Activated B cell treated with CpG ODN at 0.5 μM for 24 hours (primary cell): ENCODE measurements at regions not wholly inside any gene's neighbourhood (a gene's known extent, or its start where the extent isn't known, plus 50 kb on each side); places are given as distances from the start of the nearest gene placed in this dataset.

Source experiments
- ATAC-seq: fragments of 200-7000 bp; cut with Tn5 transposase; one replicate; pipeline ENCODE4 v1.10.0; 2021; ENCODE audit warnings: low read depth, mild to moderate bottlenecking, moderate library complexity
- CTCF ChIA-PET: fragments of 350-600 bp; sonication (Branson Sonifier 250); formaldehyde crosslinking; loops from one replicate; lab custom pipeline; 2021; ENCODE audit warnings: antibody characterized with exemption; lab: Charles Lee
- POLR2A ChIA-PET: fragments of 350-600 bp; sonication (Branson Sonifier 250); formaldehyde crosslinking; loops from one replicate; lab custom pipeline; 2021; ENCODE audit warnings: antibody characterized with exemption; lab: Charles Lee
- DNase-seq: peaks from one replicate; pipeline ENCODE4 v3.0.0; 2022
- H3K27ac Mint-ChIP-seq: one replicate; pipeline ENCODE4 v1.8.0; 2020; ENCODE audit warnings: mixed read lengths
- H3K27me3 Mint-ChIP-seq: one replicate; pipeline ENCODE4 v1.8.0; 2021; ENCODE audit warnings: mixed read lengths
- H3K36me3 Mint-ChIP-seq: one replicate; pipeline ENCODE4 v1.8.0; 2021; ENCODE audit warnings: low read depth, mixed read lengths
- H3K4me1 Mint-ChIP-seq: one replicate; pipeline ENCODE4 v1.8.0; 2021; ENCODE audit warnings: mixed read lengths
- H3K4me3 Mint-ChIP-seq: one replicate; pipeline ENCODE4 v1.8.0; 2020; ENCODE audit warnings: mild to moderate bottlenecking, mixed read lengths
- H3K9me3 Mint-ChIP-seq: one replicate; pipeline ENCODE4 v1.8.0; 2020; ENCODE audit warnings: mixed read lengths
- CTCF ChIP-seq: fragments of 200-600 bp; IDR thresholded peaks from one replicate; pipeline ENCODE4 v1.8.0; 2022; ENCODE audit warnings: antibody characterized with exemption, mild to moderate bottlenecking
- intact Hi-C: fragments of 100-400 bp; cut with micrococcal nuclease; formaldehyde crosslinking; loops from one replicate; pipeline ENCODE4 v1.15.1; 2024

GRCh38 chr18:26757263-26758019, 108.1 kb downstream of the AQP4 start:
- ChIA-PET CTCF (no interaction called here), POLR2A (no interaction called here)
- ATAC-seq (no peak), DNase-seq (no peak)
- Mint-ChIP-seq H3K4me3 (no peak overlapping the region), H3K9me3 (no peaks in the 10 kb centered on the region), H3K36me3 (no peaks in the 10 kb centered on the region), H3K27me3 (no peaks in the 10 kb centered on the region), H3K4me1 (peaks cover 6% of the 10 kb centered on the region), H3K27ac (no peak overlapping the region)
- TF ChIP-seq CTCF, result no peak
- intact Hi-C loops, result no loop called here

- TF ChIP-seq CTCF, result no peak
- ATAC-seq (no peak), DNase-seq (no peak)
- no peaks in the 10 kb centered on the region for H3K36me3 Mint-ChIP-seq
- no peak overlapping the region for H3K27ac Mint-ChIP-seq
- intact Hi-C loops, result no loop called here
- H3K4me3 Mint-ChIP-seq, result no peak overlapping the region
- H3K9me3 Mint-ChIP-seq, result no peaks in the 10 kb centered on the region
- CTCF ChIA-PET, result no interaction called here
- peaks cover 14% of the 10 kb centered on the region for H3K4me1 Mint-ChIP-seq
- POLR2A ChIA-PET, result no interaction called here
- H3K27me3 Mint-ChIP-seq, result no peaks in the 10 kb centered on the region
These were observed 109.0 kb downstream of the AQP4 start for GRCh38 chr18:26756556-26756955.

- ChIA-PET POLR2A (no interaction called here), CTCF (no interaction called here)
- DNase-seq (no peak), ATAC-seq (no peak)
- Mint-ChIP-seq H3K9me3 (no peaks in the 10 kb centered on the region), H3K27me3 (peaks cover 10% of the 10 kb centered on the region), H3K4me1 (peaks cover 4% of the 10 kb centered on the region), H3K4me3 (no peak overlapping the region), H3K36me3 (no peaks in the 10 kb centered on the region), H3K27ac (no peak overlapping the region)
- intact Hi-C loops, result no loop called here
- no peak for TF ChIP-seq CTCF
These were observed 118.6 kb downstream of the AQP4 start for GRCh38 chr18:26746826-26747475.

GRCh38 chr18:26746398-26746797, 119.1 kb downstream of the AQP4 start:
- TF ChIP-seq CTCF, result no peak

GRCh38 chr18:26745288-26746181, 120.0 kb downstream of the AQP4 start:
- no peak for TF ChIP-seq CTCF
- intact Hi-C loops, result no loop called here
- POLR2A ChIA-PET, result no interaction called here
- no peak for DNase-seq
- H3K27me3 Mint-ChIP-seq, result peaks cover 12% of the 10 kb centered on the region
- H3K9me3 Mint-ChIP-seq, result no peaks in the 10 kb centered on the region
- no peak overlapping the region for H3K27ac Mint-ChIP-seq
- CTCF ChIA-PET, result no interaction called here
- no peak overlapping the region for H3K4me3 Mint-ChIP-seq
- H3K36me3 Mint-ChIP-seq, result no peaks in the 10 kb centered on the region
- ATAC-seq, result no peak
- no peaks in the 10 kb centered on the region for H3K4me1 Mint-ChIP-seq

More at GRCh38 chr18:26746398-26746797, 119.1 kb downstream of the AQP4 start:
- Mint-ChIP-seq H3K27ac (no peak overlapping the region), H3K4me3 (no peak overlapping the region), H3K9me3 (no peaks in the 10 kb centered on the region), H3K4me1 (no peaks in the 10 kb centered on the region), H3K36me3 (no peaks in the 10 kb centered on the region), H3K27me3 (peaks cover 12% of the 10 kb centered on the region)
- ATAC-seq (no peak), DNase-seq (no peak)
- intact Hi-C loops, result no loop called here
- ChIA-PET POLR2A (no interaction called here), CTCF (no interaction called here)
